ENCODE measurements at regions not wholly inside any gene's neighbourhood (a gene's known extent, or its start where the extent isn't known, plus 50 kb on each side); places are given as distances from the start of the nearest gene placed in this dataset.
"Not testable (repeated sequence)": the region's sequence is repeated elsewhere in the genome, so short reads cannot be mapped to it uniquely, and the experiment has no call there.

DNA sequence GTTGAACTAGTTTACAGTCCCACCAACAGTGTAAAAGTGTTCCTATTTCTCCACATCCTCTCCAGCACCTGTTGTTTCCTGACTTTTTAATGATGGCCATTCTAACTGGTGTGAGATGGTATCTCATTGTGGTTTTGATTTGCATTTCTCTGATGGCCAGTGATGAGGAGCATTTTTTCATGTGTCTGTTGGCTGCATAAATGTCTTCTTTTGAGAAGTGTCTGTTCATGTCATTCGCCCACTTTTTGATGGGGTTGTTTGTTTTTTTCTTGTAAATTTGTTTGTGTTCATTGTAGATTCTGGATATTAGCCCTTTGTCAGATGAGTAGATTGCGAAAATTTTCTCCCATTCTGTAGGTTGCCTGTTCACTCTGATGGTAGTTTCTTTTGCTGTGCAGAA is 421.7 kb downstream of the XYLT1 start:
- TF ChIP-seq, protein P1, sequence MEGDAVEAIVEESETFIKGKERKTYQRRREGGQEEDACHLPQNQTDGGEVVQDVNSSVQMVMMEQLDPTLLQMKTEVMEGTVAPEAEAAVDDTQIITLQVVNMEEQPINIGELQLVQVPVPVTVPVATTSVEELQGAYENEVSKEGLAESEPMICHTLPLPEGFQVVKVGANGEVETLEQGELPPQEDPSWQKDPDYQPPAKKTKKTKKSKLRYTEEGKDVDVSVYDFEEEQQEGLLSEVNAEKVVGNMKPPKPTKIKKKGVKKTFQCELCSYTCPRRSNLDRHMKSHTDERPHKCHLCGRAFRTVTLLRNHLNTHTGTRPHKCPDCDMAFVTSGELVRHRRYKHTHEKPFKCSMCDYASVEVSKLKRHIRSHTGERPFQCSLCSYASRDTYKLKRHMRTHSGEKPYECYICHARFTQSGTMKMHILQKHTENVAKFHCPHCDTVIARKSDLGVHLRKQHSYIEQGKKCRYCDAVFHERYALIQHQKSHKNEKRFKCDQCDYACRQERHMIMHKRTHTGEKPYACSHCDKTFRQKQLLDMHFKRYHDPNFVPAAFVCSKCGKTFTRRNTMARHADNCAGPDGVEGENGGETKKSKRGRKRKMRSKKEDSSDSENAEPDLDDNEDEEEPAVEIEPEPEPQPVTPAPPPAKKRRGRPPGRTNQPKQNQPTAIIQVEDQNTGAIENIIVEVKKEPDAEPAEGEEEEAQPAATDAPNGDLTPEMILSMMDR (IDR thresholded peaks at IDR 0.05): not testable (repeated sequence)
- TF ChIP-seq EZH2phosphoT487, EZH2 (IDR thresholded peaks at IDR 0.05): not testable (repeated sequence)

Data from neural progenitor cell (in vitro differentiated cells).